Heart left ventricle (tissue), 13 donors: ENCODE measurements at regions not wholly inside any gene's neighbourhood (a gene's known extent, or its start where the extent isn't known, plus 50 kb on each side); places are given as distances from the start of the nearest gene placed in this dataset.

Experiments used
- POLR2A ChIP-seq, 2 donors: fragments of 450-650 bp; IDR thresholded peaks; one replicate each; pipeline ENCODE4 v1.6.1; 2017; ENCODE audit warnings: antibody characterized with exemption in 2 of 2, mild to moderate bottlenecking in 2 of 2, moderate library complexity in 2 of 2
- TF ChIP-seq, protein P1 (sequence below), 12 donors: fragments of 200-600 bp; sonication (generic) in 4 of 12; IDR thresholded peaks; one replicate each; pipeline versions ENCODE4 v1.5.0 to v1.8.0; 2018 to 2022; ENCODE audit warnings: antibody characterized with exemption in 12 of 12, mild to moderate bottlenecking in 5 of 12
- donor health status: ischemic (EF 13 %, LVEDD 7.1; RV severe dilation, severe dysfunction).
- donor health status: DM: no; HTN: yes; CAD: no.
- donor health status: DM: no; HTN: no; CAD: no.
- donor health status: ischemic (EF 25% LVEDD 6.9; RV normal size, moderate dysfunction).
- donor health status: ischemic (EF 25% LVEDD 5.7; RV mildly dilated, moderate dysfunction).
- donor health status: ischemic (EF 35%, LVEDD 5.7; RV mildly dilated, moderate dysfunction).
- donor health status: nonischemic (EF 11% LVEDD 7.7; RV severe dilation, severe dysfunction).
- donor health status: DM: yes; HTN: yes; CAD: no.
- donor health status: PGD.
- donor health status: ischemic (EF 29% LVEDD 5.4; RV normal size, mild dysfunction).
- donor health status: nonischemic (EF 23%, LVEDD 6.1; RV moderate dilation, normal function).

DNA sequence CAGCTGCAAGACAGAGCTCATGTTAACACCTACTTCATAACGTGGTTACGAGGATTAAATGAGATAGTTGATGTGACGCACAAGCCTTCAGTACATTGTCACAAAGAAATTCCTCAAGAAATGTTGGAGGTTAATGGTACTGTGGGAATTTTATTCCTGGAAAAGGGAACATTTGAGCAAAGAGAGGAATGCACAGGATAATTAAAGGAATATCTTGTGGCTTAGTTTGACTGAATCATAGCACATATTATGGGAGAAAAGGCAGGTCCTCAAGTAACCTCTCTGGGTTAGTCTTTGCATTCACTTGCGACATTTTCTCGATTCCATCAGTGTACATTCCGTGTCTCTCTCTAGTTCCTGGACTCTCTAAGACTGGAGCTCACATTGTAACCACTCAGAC is 300.2 kb upstream of the DUSP10 start:
- TF ChIP-seq, protein P1, sequence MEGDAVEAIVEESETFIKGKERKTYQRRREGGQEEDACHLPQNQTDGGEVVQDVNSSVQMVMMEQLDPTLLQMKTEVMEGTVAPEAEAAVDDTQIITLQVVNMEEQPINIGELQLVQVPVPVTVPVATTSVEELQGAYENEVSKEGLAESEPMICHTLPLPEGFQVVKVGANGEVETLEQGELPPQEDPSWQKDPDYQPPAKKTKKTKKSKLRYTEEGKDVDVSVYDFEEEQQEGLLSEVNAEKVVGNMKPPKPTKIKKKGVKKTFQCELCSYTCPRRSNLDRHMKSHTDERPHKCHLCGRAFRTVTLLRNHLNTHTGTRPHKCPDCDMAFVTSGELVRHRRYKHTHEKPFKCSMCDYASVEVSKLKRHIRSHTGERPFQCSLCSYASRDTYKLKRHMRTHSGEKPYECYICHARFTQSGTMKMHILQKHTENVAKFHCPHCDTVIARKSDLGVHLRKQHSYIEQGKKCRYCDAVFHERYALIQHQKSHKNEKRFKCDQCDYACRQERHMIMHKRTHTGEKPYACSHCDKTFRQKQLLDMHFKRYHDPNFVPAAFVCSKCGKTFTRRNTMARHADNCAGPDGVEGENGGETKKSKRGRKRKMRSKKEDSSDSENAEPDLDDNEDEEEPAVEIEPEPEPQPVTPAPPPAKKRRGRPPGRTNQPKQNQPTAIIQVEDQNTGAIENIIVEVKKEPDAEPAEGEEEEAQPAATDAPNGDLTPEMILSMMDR (IDR thresholded peaks at IDR 0.05), result no peak
- no peak for TF ChIP-seq POLR2A (IDR thresholded peaks at IDR 0.05)
